K562 (cell line): ENCODE measurements at regions not wholly inside any gene's neighbourhood (a gene's known extent, or its start where the extent isn't known, plus 50 kb on each side); places are given as distances from the start of the nearest gene placed in this dataset.

ENCODE experiments used
- ATAC-seq: fragments of 200-7000 bp; cut with Tn5 transposase; 3 replicates; pipeline ENCODE4 v1.9.1; 2020; ENCODE audit warnings: moderate library complexity
- BruUV-seq: library from RNA; stranded (reverse); fragments of 400-500 nt; replicated peaks from 2 replicates; lab custom pipeline; 2021; lab: Mats Ljungman, UMichigan
- CTCF ChIA-PET: fragments of 300-600 bp; formaldehyde crosslinking; extraction: SDS; loops from one replicate; lab custom pipeline; 2021; ENCODE audit warnings: low intra/inter-chr PET ratio; lab: Yijun Ruan, JAX
- POLR2A ChIA-PET: fragments of 300-600, 350-650 bp; sonication (Branson Sonifier 250); formaldehyde crosslinking; extraction: SDS; loops from one replicate; lab custom pipeline; 2021; ENCODE audit warnings: antibody characterized with exemption, inconsistent platforms; lab: Yijun Ruan, JAX
- DNase-seq, 4 experiments: peaks; one replicate each; pipeline versions ENCODE4 v3.0.0 to v3.0.0-alpha.2; 2011 to 2018; ENCODE audit warnings: low spot score in 3 of 4, mixed read lengths in 3 of 4; ENCODE audit errors: extremely low read depth in 1 of 4
- FAIRE-seq: peaks from 2 replicates; lab custom pipeline; 2011; peaks lifted over from hg19 to GRCh38; lab: Jason Lieb, UNC
- H2AFZ ChIP-seq: 2 replicates; pipeline ENCODE4 v1.6.0; 2011; ENCODE audit warnings: low read depth, low read length, control low read depth, inconsistent platforms
- H3K27ac ChIP-seq: fragments of 200-600 bp; 3 replicates; pipeline ENCODE4 v1.8.0; 2011; ENCODE audit warnings: low read depth, mild to moderate bottlenecking, control low read depth, inconsistent platforms, low read length, moderate library complexity, mixed read lengths; ENCODE audit errors: extremely low read depth
- H3K27me3 ChIP-seq, 2 experiments: fragments of 300-600 bp in 1 of 2; 2 replicates in 1 of 2; 3 replicates in 1 of 2; pipeline versions ENCODE4 v1.6.0 to v1.8.0; 2011; ENCODE audit warnings: inconsistent platforms in 2 of 2, low read length in 2 of 2, mild to moderate bottlenecking in 1 of 2, mixed read lengths in 1 of 2, moderate library complexity in 1 of 2; ENCODE audit not compliant: control insufficient read depth in 2 of 2, insufficient read depth in 2 of 2
- H3K36me3 ChIP-seq: fragments of 300-600 bp; 3 replicates; pipeline ENCODE4 v1.8.0; 2011; ENCODE audit warnings: mild to moderate bottlenecking, low read length, inconsistent platforms; ENCODE audit not compliant: control insufficient read depth, insufficient read depth
- H3K4me1 ChIP-seq, 2 experiments: fragments of 200-600 bp in 1 of 2; replicated peaks in 1 of 2; 2 replicates in 1 of 2; 3 replicates in 1 of 2; pipeline versions ENCODE4 v1.5.1 to v1.8.0; 2011; ENCODE audit warnings: inconsistent platforms in 2 of 2, low read length in 2 of 2, mild to moderate bottlenecking in 1 of 2, mixed read lengths in 1 of 2, moderate library complexity in 1 of 2; ENCODE audit not compliant: control insufficient read depth in 2 of 2, insufficient read depth in 2 of 2
- H3K4me2 ChIP-seq: 2 replicates; pipeline ENCODE4 v1.6.1; 2011; ENCODE audit warnings: low read length, control low read depth, inconsistent platforms, mixed read lengths; ENCODE audit not compliant: insufficient read depth
- H3K4me3 ChIP-seq: fragments of 200-600 bp; sonication (generic), shearing (Covaris generic); 2 replicates; pipeline ENCODE4 v1.5.1; 2016; ENCODE audit warnings: control low read depth, inconsistent platforms
- H3K79me2 ChIP-seq: fragments of 200-600 bp; 3 replicates; pipeline ENCODE4 v1.8.0; 2011; ENCODE audit warnings: low read length, inconsistent platforms; ENCODE audit not compliant: control insufficient read depth, insufficient read depth
- H3K9ac ChIP-seq, 2 experiments: 2 replicates each; pipeline versions ENCODE4 v1.6.0 to v1.6.1; 2011; ENCODE audit warnings: low read depth in 2 of 2, low read length in 2 of 2, control low read depth in 1 of 2, inconsistent platforms in 1 of 2, mild to moderate bottlenecking in 1 of 2, mixed read lengths in 1 of 2; ENCODE audit not compliant: insufficient read depth in 1 of 2
- H3K9me1 ChIP-seq: one replicate; pipeline ENCODE4 v1.6.0; 2011; ENCODE audit warnings: inconsistent platforms, mild to moderate bottlenecking, low read length, moderate library complexity; ENCODE audit not compliant: control insufficient read depth, insufficient read depth
- H3K9me3 ChIP-seq: replicated peaks from 2 replicates; pipeline ENCODE4 v1.5.1; 2011; ENCODE audit warnings: low read depth, low read length, inconsistent platforms; ENCODE audit not compliant: control insufficient read depth, insufficient read depth
- H4K20me1 ChIP-seq: replicated peaks from 2 replicates; pipeline ENCODE4 v1.6.1; 2011; ENCODE audit warnings: low read length, inconsistent platforms, mixed read lengths; ENCODE audit not compliant: control insufficient read depth, insufficient read depth
- ARID3A ChIP-seq: IDR thresholded peaks from 2 replicates; pipeline ENCODE4 v1.6.1; 2012; ENCODE audit warnings: low read depth, low read length, improper control_type of control experiment, borderline replicate concordance
- ATF3 ChIP-seq, 2 experiments: fragments of 450-650 bp in 1 of 2; sonication (generic) in 1 of 2; formaldehyde crosslinking in 1 of 2; IDR thresholded peaks in 1 of 2; conservative IDR thresholded peaks in 1 of 2; 2 replicates each; pipeline versions ENCODE4 v1.6.1 to v1.8.1; 2016 to 2023; ENCODE audit warnings: mild to moderate bottlenecking in 2 of 2, moderate library complexity in 2 of 2, inconsistent platforms in 1 of 2, missing genetic modification reagents in 1 of 2
- BRF1 ChIP-seq: IDR thresholded peaks from 3 replicates; pipeline ENCODE4 v1.6.1; 2011; ENCODE audit warnings: borderline replicate concordance, mild to moderate bottlenecking; ENCODE audit not compliant: insufficient read length; ENCODE audit errors: extremely low read depth
- CC2D1A ChIP-seq: fragments of 450-650 bp; IDR thresholded peaks from 2 replicates; pipeline ENCODE4 v1.6.1; 2017; ENCODE audit warnings: mild to moderate bottlenecking
- ELF2 ChIP-seq: fragments of 250-450 bp; sonication (Bioruptor Pico); IDR thresholded peaks from 2 replicates; pipeline ENCODE4 v1.5.0; 2021; ENCODE audit warnings: mild to moderate bottlenecking
- FOXJ2 ChIP-seq: fragments of 200-800 bp; sonication (Bioruptor generic); IDR thresholded peaks from 2 replicates; pipeline ENCODE4 v1.6.1; 2016; ENCODE audit warnings: missing genetic modification characterization, missing compliant biosample characterization
- ILF3 ChIP-seq: fragments of 450-650 bp; IDR thresholded peaks from 2 replicates; pipeline ENCODE4 v1.6.1; 2018; ENCODE audit warnings: antibody characterized with exemption, mild to moderate bottlenecking, moderate library complexity, borderline replicate concordance
- MTA2 ChIP-seq: fragments of 450-650 bp; IDR thresholded peaks from 2 replicates; pipeline ENCODE4 v1.6.1; 2016; ENCODE audit warnings: low read depth
- POLR2AphosphoS2 ChIP-seq: IDR thresholded peaks from 2 replicates; pipeline ENCODE4 v1.6.1; 2012; ENCODE audit warnings: low read length, improper control_type of control experiment
- POLR2B ChIP-seq: fragments of 450-650 bp; IDR thresholded peaks from 2 replicates; pipeline ENCODE4 v1.6.1; 2018; ENCODE audit warnings: low read depth; ENCODE audit not compliant: partially characterized antibody
- RBM17 ChIP-seq: fragments of 200-400 bp; formaldehyde crosslinking; IDR thresholded peaks from 2 replicates; pipeline ENCODE4 v1.6.1; 2017; ENCODE audit warnings: low read depth, mild to moderate bottlenecking, low read length, borderline replicate concordance
- RUNX1 ChIP-seq: sonication (generic); IDR thresholded peaks from 2 replicates; pipeline ENCODE4 v1.6.1; 2016; ENCODE audit warnings: antibody characterized with exemption, low read depth
- SMAD4 ChIP-seq: fragments of 250-450 bp; sonication (Bioruptor Pico); conservative IDR thresholded peaks from 2 replicates; pipeline ENCODE4 v1.8.0; 2021; ENCODE audit warnings: inconsistent platforms, mild to moderate bottlenecking, moderate library complexity
- STAT5A ChIP-seq: IDR thresholded peaks from 2 replicates; pipeline ENCODE4 v1.6.1; 2012; ENCODE audit warnings: low read length, inconsistent platforms, borderline replicate concordance
- SUPT5H ChIP-seq: fragments of 450-650 bp; IDR thresholded peaks from 2 replicates; pipeline ENCODE4 v1.6.1; 2016
- TFAP4 ChIP-seq: sonication (generic); formaldehyde crosslinking; IDR thresholded peaks from 2 replicates; pipeline ENCODE4 v1.8.0; 2022; ENCODE audit warnings: missing genetic modification reagents, mild to moderate bottlenecking, moderate library complexity, borderline replicate concordance
- ZNF146 ChIP-seq: IDR thresholded peaks from one replicate; pipeline ENCODE4 v1.6.1; 2018; ENCODE audit warnings: missing compliant biosample characterization; ENCODE audit not compliant: unreplicated experiment
- ZNF347 ChIP-seq: fragments of 450-650 bp; formaldehyde crosslinking; IDR thresholded peaks from 2 replicates; pipeline ENCODE4 v1.4.0; 2020; ENCODE audit warnings: low read depth, mild to moderate bottlenecking, moderate library complexity
- WGBS: fragments of 100-300 bp; shearing (Covaris generic); methylation state at CpG from one replicate; pipeline ENCODE4 v1.1.6; 2016; ENCODE audit warnings: low coverage, mixed read lengths; ENCODE audit not compliant: insufficient coverage; ENCODE audit errors: missing lambda C conversion rate; 5-methylcytosine and 5-hydroxymethylcytosine counted together
- in situ Hi-C: fragments of 300-500 bp; cut with MboI; formaldehyde crosslinking; loops from 4 replicates; pipeline ENCODE4 v1.15.0; 2018; ENCODE audit warnings: inconsistent platforms, mixed read lengths
- intact Hi-C: fragments of 100-400 bp; cut with micrococcal nuclease; formaldehyde crosslinking; loops from 2 replicates; pipeline ENCODE4 v1.14.2; 2022
- TF ChIP-seq, protein P1 (sequence below), 2 experiments: fragments of 250-450 bp in 1 of 2; fragments of 450-650 bp in 1 of 2; sonication (Bioruptor Pico) in 1 of 2; IDR thresholded peaks; 2 replicates each; pipeline versions ENCODE4 v1.6.1 to v1.8.0; 2016 to 2021; ENCODE audit warnings: mild to moderate bottlenecking in 2 of 2, moderate library complexity in 2 of 2, missing compliant biosample characterization in 1 of 2, missing genetic modification characterization in 1 of 2

- Histone ChIP-seq H3K9ac (no peak overlapping the region), H3K36me3 (no peaks in the 10 kb centered on the region), H3K4me2 (no peak overlapping the region), H3K27me3 (no peaks in the 10 kb centered on the region), H3K79me2 (no peaks in the 10 kb centered on the region), H3K9me1 (no peaks in the 10 kb centered on the region), H2AFZ (no peak overlapping the region), H3K4me3 (no peak overlapping the region), H3K4me1 (no peaks in the 10 kb centered on the region), H4K20me1 (no peaks in the 10 kb centered on the region), H3K9me3 (no peaks in the 10 kb centered on the region), H3K27ac (no peak overlapping the region)
- no TSS peak for BruUV-seq
- ChIA-PET CTCF (no interaction called here), POLR2A (no interaction called here)
- intact Hi-C loops (no loop called here), in situ Hi-C loops (loop anchor here (25.0 kb wide), 1 partner anchor 417 kb away; the partner anchor contains the start of gene TRIM13)
- FAIRE-seq (no peak), DNase-seq (no peak), ATAC-seq (no peak)
- TF ChIP-seq STAT5A: no peak
- TF ChIP-seq ILF3: no peak
- TF ChIP-seq ZNF146: no peak
- TF ChIP-seq BRF1: no peak
- no peak for TF ChIP-seq MTA2
- no peak for TF ChIP-seq ELF2 (CRISPR knock-in tag)
- no peak for TF ChIP-seq FOXJ2 (tag)
- no peak for TF ChIP-seq TFAP4 (CRISPR knock-in tag)
- TF ChIP-seq SMAD4: no peak
- TF ChIP-seq CC2D1A: no peak
- no peak for TF ChIP-seq SUPT5H
- TF ChIP-seq, protein P1, sequence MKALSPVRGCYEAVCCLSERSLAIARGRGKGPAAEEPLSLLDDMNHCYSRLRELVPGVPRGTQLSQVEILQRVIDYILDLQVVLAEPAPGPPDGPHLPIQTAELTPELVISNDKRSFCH (CRISPR knock-in tag; IDR thresholded peaks at IDR 0.05): no peak
- TF ChIP-seq, protein P1 (tag; IDR thresholded peaks at IDR 0.05): no peak
- no peak for TF ChIP-seq ZNF347 (CRISPR knock-in tag)
- TF ChIP-seq ATF3 (IDR thresholded peaks at IDR 0.05): no peak
- TF ChIP-seq ATF3 (CRISPR knock-in tag; conservative IDR thresholded peaks at IDR 0.05): no peak
- TF ChIP-seq POLR2B: no peak
- no peak for TF ChIP-seq POLR2AphosphoS2
- no peak for TF ChIP-seq ARID3A
- TF ChIP-seq RUNX1: no peak
- no peak for TF ChIP-seq RBM17
- WGBS: 23% methylated on average over 1 of the region's 1 CpG
Measured at GRCh38 chr13:50404769-50405168, 389.5 kb downstream of the KCNRG start.
